HG02798 (cell line): ENCODE measurements at regions not wholly inside any gene's neighbourhood (a gene's known extent, or its start where the extent isn't known, plus 50 kb on each side); places are given as distances from the start of the nearest gene placed in this dataset.

Experiments
- ATAC-seq: cut with Tn5 transposase; IDR thresholded peaks from one replicate; pipeline ENCODE4 v1.9.1; 2021; ENCODE audit warnings: mild to moderate bottlenecking; ENCODE audit not compliant: unreplicated experiment, poor library complexity

DNA sequence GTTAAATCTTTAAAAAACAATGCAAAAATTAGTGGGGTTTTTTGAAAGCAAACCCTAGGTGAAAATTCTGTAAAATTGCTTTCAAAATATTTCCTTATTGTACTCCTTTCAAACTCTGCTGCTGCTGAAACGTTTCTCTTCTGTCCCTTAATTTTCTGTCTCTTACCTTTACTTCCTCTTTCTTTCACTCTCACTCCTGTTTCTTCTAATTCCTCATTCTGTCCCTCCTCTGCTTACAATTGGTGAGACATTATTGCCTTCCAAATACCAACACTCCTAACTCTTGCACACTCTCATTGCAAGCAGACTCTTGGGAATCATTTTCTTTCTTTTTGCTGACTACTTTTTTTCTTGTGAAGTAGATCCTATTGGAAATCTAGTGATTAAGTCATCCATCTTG is 685.6 kb upstream of the SLITRK1 start:
- no peak for ATAC-seq

GRCh38 chr13:84566780-84567179 is 684.5 kb upstream of the SLITRK1 start:
- ATAC-seq = no peak

DNA sequence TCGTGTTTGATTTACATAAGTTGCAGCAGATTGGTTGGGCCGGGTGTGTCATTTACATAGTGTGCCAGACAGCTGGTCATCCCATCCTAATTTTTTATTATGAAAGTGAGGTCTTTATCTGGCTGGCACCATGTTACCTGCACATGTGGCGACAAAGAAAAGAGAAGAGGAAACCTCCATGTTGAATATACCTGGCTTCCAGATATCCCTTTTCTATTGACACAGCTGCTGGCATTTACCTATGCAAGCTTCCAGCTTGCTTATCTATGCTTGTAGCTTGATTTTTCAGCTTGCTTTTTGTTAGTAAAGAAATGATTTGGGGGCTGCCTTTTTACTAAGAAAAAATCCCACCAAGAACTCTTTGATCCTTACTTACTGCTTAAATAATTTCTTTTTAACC is 681.3 kb upstream of the SLITRK1 start:
- no peak for ATAC-seq

DNA sequence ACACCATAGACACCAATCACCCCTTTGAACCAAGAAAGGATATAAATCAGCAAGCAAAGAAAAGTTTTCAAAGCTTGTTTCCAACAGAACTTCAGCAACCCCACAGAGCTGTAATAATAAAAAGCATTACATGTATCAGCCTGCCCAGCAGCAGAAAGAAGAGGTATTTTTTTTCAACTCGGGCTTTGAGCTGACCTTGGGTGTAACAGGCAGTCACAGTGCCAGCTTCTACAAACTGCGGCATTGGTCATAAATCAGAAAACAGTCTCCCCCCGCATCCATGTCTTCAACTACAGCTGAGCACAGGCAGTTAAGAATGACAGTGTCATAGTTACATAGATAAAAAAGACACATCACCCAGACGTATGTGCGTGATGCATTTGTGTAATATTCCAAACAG is 671.0 kb upstream of the SLITRK1 start:
- no peak for ATAC-seq

DNA sequence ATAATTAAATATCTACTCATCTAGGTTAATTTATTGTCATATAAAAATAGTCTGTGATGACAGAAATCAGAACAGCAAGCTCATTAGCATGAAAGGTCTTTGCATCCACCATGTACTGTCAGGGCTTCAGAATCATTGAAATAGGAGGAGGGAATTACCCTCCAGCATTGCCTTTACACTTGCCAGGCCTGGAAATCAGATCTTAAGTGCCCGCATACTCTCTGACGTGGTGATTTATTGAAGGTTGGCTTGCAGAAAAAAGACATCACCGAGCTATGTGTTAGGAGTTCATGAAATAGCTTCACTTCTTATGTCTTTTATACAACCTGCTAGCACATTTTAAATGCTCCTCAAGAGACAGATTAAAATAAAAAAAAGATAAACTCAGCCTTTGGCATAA is 661.7 kb upstream of the SLITRK1 start:
- ATAC-seq = no peak

DNA sequence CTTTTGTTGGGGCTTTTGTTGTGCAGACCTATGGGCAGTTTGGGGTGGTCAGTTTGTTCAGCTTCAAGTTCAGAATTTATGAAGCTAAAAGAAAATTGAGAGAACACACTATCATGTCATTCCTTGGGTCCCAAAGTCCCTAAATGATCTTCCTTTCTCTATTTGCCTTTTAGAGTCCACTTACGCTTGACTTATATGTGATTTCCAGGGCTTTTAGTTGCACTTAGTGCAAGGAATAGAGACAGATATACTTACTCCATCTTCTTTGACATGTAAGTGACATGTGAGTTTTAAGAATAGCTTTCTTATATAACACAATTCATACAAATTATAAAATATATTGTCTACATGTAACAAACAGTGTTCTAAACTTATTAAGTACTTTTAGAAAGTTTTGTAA is 660.1 kb upstream of the SLITRK1 start:
- ATAC-seq = no peak

DNA sequence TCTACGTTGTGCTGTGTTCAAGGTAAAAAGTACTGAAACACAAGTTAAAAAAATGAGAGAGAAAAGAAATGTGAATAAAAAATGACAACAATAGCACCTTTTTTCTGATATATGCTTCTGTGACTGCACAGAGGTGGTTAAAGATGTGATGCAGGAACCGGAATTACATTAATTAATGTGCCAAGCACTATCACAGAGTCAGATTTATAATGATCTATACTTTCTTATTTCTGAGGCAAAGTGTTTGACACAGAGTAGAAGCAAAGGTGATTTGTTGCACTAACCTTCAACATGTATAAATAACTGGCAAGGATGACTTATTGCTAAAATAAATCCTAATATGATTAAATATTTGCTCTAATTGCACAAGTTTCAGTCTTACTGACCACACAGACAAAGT is 654.6 kb upstream of the SLITRK1 start:
- no peak for ATAC-seq

- no peak for ATAC-seq
Measured at GRCh38 chr13:84528408-84529070, 646.3 kb upstream of the SLITRK1 start.

- no peak for ATAC-seq
Measured at GRCh38 chr13:84525865-84526264, 643.6 kb upstream of the SLITRK1 start.

- ATAC-seq = no peak
Measured at GRCh38 chr13:84524586-84524985, 642.3 kb upstream of the SLITRK1 start.

DNA sequence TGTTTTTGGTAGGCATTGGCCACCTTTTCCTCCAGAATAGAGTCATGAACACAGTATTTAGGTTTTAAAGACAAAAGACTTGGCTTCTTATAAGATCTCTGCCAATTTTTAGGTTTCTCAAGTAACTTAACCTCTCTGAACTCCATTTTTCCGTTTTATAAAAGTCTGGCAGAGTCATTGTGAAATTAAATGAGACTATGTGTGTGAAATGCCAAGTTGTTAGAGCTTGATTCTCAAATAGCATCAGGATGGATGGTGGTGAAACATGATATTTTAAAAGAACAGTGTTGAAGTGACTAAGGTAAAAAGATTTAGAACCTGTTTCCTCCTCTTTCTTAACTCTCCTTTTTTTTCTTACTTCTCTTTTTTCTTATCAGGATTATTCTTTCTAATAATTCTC is 617.7 kb upstream of the SLITRK1 start:
- no peak for ATAC-seq

DNA sequence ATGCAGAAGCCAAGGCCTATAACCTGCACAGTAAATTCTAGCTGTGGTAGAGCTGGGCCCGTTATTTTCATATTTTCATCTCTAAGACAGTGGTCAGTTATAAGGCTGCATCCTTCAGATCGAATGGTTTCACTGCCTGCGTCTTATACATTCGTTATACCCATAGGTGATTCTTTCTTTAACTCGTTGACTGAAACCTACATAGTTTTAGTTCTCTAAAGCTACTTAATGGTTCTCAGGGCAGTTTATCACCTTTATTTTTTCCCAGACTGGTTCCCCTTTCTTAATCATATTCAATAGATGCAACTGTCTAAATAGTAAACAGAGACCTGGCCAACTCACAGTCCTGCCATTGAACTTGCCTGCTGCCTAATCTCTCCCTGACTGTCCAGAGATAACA is 615.3 kb upstream of the SLITRK1 start:
- no peak for ATAC-seq

- ATAC-seq = no peak
Measured at GRCh38 chr13:84491952-84492351, 609.7 kb upstream of the SLITRK1 start.

DNA sequence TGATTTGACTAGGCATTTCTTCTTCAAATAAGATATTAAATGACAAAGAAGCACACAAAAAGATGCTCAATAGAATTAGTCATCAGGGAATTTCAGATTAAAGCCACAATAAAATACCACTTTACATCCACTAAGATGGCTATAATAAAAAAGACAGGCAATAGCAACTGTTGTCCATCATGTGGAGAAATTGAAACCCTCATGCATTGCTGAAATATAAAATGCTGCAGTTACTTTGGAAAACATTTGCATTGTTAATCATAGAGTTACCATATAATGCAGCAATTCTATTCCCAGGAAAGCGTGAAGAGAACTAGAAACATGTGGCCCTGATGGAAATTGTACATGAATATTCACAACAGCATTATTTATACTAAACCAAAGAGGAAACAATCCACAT is 605.5 kb upstream of the SLITRK1 start:
- ATAC-seq = no peak

- no peak for ATAC-seq
Measured at GRCh38 chr13:84481958-84482357, 599.7 kb upstream of the SLITRK1 start.

DNA sequence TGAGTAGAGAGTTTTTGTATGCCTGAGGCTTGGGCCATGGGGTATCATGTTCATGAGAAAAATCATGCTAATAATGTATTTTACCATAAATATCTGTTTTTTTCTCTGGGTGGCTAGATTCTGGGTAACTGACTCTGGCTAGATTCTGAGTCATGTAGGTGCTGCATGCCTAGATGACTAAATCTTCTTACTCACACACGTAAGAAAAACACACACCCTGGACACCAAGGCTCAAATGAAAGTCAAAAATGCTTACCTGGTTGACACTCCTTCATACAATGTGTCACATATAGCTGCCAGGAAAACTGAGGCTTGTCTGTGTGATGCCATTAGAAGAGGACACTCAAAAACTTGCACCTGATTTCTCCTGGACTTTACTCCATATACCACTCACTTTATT is 597.4 kb upstream of the SLITRK1 start:
- no peak for ATAC-seq

DNA sequence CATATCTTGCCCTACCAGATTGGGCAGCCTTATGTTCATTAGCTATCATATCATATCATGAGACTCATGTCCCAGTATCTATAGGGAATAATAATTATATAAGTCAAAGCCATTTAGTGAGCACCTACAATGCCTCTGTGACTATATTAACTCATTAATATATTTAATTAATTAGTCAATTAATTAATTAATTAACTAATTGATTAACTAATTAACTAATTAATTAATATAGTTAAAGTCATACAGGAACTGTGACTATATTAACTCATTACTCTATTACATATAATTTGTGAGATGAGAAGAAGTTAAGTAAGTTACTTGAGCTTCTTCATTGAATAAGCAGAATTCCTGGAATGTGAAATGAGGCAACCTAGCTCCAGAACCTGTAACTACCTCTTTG is 588.3 kb upstream of the SLITRK1 start:
- ATAC-seq = no peak

DNA sequence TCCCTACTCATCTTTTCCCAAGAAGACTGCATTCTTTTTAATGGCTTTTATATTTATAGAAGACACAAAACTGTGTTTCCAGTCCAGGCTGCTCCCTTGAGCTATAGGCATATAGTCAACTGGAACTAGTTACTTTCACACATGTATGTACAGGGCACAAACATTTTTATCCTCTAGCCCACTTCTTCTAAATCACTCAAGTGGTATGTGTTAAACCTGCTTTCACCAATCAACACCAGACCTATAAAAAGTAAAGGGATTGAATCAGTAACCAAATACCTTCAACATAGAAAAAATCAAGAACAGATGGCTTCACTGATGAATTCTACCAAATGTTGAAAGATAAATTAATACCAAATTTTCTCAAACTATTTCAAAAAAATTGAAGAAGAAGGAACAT is 584.2 kb upstream of the SLITRK1 start:
- ATAC-seq = no peak

DNA sequence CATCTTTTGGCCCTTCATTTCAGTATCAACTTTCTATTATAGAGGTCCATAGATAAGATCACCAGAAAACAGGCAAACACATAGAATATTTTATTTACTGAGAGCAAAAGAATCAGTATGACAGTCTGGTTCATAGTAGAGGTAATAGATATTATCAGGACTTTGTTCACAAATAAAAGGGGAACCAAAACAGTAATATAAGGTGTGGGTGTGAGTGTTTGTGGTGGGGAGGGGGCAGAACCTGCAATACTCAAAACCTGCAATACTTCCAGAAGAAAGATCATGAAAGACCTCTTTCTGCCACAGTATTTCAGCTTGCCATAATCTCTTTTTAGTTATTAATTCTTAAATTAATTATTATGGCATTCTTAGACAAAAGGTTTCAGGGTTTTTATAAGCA is 578.7 kb upstream of the SLITRK1 start:
- no peak for ATAC-seq

DNA sequence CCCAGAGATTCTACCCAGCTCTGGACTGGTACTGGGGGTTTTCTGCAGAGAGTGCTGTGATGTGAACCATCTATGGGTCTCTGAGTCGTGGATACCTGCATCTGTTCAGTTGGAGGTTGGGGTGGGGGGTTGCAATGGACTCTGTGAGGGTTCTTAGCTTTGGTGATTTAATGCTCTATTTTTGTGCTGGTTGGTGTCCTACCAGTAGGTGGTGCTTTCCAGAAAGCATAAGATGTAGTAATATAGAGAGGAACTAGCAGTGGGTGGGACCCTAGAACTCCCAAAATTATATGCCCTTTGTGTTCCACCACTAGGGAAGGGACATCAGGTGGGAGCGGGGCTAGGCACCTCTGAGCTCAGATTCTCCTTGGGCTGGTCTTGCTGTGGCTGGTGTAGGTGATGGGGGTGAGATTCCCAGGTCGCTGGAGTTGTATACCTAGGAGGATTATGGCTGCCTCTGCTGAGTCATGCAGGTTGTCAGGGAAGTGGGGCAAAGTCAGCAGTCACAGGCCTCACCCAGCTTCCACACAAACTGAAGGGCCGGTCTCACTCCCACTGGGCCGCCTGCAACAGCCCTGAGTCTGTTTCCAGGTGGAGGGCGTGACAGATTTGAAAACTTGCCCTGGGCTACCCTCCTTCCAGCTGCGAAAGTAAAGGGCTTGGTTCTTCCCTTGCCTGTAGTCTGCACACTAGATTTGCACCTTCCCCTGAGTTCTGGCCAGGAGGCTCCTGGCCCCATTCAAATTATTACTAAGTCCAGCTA is 573.0 kb upstream of the SLITRK1 start:
- no peak for ATAC-seq

DNA sequence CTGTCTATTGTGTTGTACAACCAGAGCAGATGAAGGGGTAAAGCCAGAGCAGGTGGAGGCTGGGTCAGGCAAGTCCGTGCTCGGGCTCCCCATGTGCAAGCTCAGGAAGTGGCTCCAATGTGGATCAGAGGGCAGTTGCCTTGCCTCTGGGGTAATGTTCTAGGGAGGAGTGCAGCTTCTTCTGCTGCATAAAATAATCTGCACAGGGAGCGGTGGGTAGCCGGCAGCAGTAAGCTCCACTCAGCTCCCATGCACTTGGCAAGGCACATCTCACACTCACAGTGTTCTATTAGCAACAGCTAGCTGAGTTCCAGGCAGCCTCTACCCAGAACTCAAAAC is 565.3 kb upstream of the SLITRK1 start:
- no peak for ATAC-seq

DNA sequence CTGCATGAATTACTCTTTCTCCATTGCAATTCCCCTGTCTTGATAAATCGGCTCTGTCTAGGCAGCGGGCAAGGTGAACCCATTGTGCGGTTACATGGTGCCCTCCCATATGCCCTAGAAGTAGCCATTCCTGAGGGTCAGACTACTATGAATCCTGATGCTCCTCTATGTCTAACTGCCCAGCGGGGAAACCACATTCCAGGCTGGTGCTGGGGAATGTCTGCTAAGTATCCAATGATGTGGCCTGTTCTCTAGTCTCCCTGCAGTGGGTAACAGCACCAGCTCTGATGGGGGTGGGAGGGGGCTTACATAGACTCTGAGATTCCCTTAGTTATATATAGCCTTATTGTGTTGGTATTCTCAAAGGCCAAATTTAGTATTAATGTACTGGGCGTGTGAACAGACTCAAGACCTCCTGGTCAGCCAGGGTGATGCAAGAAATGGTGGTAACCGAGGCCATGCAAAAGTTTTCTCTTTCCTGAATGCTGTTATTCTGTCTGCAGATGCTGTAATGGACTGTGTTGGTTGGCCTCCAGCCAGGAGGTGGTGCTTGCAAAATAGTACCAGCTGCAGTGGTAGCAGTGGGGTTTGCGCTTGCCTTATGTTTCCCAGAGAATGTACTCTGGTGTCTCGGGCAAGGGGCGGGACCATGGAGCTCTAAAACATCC is 564.8 kb upstream of the SLITRK1 start:
- no peak for ATAC-seq
